OCI-LY7 (cell line): ENCODE measurements at regions not wholly inside any gene's neighbourhood (a gene's known extent, or its start where the extent isn't known, plus 50 kb on each side); places are given as distances from the start of the nearest gene placed in this dataset.

ENCODE experiments used
- BruUV-seq: library from RNA; stranded (reverse); fragments of 400-500 nt; replicated peaks from 2 replicates; lab custom pipeline; 2021; lab: Mats Ljungman, UMichigan
- CTCF ChIA-PET: fragments of 300-600 bp; sonication (Branson Sonifier 250); formaldehyde crosslinking; loops from one replicate; lab custom pipeline; 2022; ENCODE audit warnings: antibody characterized with exemption; ENCODE audit not compliant: unreplicated experiment; lab: Charles Lee
- POLR2A ChIA-PET: fragments of 300-600 bp; sonication (Branson Sonifier 250); formaldehyde crosslinking; loops from one replicate; lab custom pipeline; 2022; ENCODE audit warnings: antibody characterized with exemption; lab: Charles Lee
- DNase-seq: peaks from one replicate; pipeline ENCODE4 v3.0.0-alpha.2; 2015; ENCODE audit warnings: low spot score
- H2AFZ ChIP-seq: fragments of 200-600 bp; sonication (generic), shearing (Covaris generic); 2 replicates; pipeline ENCODE4 v1.6.1; 2014; ENCODE audit warnings: mild to moderate bottlenecking, antibody characterized with exemption, low read length, moderate library complexity
- H3K27ac ChIP-seq: fragments of 200-600 bp; sonication (generic); 2 replicates; pipeline ENCODE4 v1.5.1; 2014; ENCODE audit warnings: mixed run types, low read depth, mild to moderate bottlenecking, moderate library complexity, low read length, inconsistent platforms; ENCODE audit not compliant: poor library complexity, severe bottlenecking
- H3K36me3 ChIP-seq: fragments of 200-600 bp; sonication (generic); 2 replicates; pipeline ENCODE4 v1.6.1; 2014; ENCODE audit warnings: mild to moderate bottlenecking, antibody characterized with exemption, low read length, moderate library complexity, mixed read lengths; ENCODE audit not compliant: insufficient read depth
- H3K4me1 ChIP-seq: fragments of 200-600 bp; sonication (generic); 2 replicates; pipeline ENCODE4 v1.5.1; 2014; ENCODE audit warnings: mild to moderate bottlenecking, low read length; ENCODE audit not compliant: insufficient read depth, poor library complexity, severe bottlenecking
- H3K4me2 ChIP-seq: fragments of 200-600 bp; sonication (generic); 2 replicates; pipeline ENCODE4 v1.6.1; 2014; ENCODE audit warnings: mild to moderate bottlenecking, low read length
- H3K4me3 ChIP-seq: fragments of 200-600 bp; sonication (generic); 2 replicates; pipeline ENCODE4 v1.5.1; 2014; ENCODE audit warnings: mild to moderate bottlenecking, low read depth, low read length; ENCODE audit not compliant: poor library complexity, severe bottlenecking
- H3K79me2 ChIP-seq: fragments of 200-600 bp; sonication (generic); 2 replicates; pipeline ENCODE4 v1.6.1; 2016; ENCODE audit warnings: low read depth, mild to moderate bottlenecking, low read length, moderate library complexity, mixed read lengths; ENCODE audit not compliant: insufficient read depth
- H3K9me2 ChIP-seq: fragments of 200-600 bp; sonication (generic); 2 replicates; pipeline ENCODE4 v1.6.1; 2016; ENCODE audit warnings: mild to moderate bottlenecking, low read length, mixed read lengths; ENCODE audit not compliant: insufficient read depth
- H3K9me3 ChIP-seq: fragments of 200-600 bp; sonication (generic); 2 replicates; pipeline ENCODE4 v1.6.1; 2014; ENCODE audit warnings: mild to moderate bottlenecking, mixed run types, low read length, mixed read lengths
- H4K20me1 ChIP-seq: fragments of 200-600 bp; sonication (generic); 2 replicates; pipeline ENCODE4 v1.6.1; 2014; ENCODE audit warnings: mild to moderate bottlenecking, antibody characterized with exemption, low read length, moderate library complexity, mixed read lengths; ENCODE audit not compliant: insufficient read depth
- EZH2phosphoT487 ChIP-seq: fragments of 200-600 bp; sonication (generic); IDR thresholded peaks from 2 replicates; pipeline ENCODE4 v1.6.1; 2018; ENCODE audit warnings: low read depth, borderline replicate concordance, mild to moderate bottlenecking, mixed run types, antibody characterized with exemption, low read length, moderate library complexity, mixed read lengths
- intact Hi-C: fragments of 100-400 bp; cut with micrococcal nuclease; formaldehyde crosslinking; loops from one replicate; pipeline ENCODE4 v1.10.0; 2022; ENCODE audit not compliant: unreplicated experiment
- TF ChIP-seq, protein P1 (sequence below): fragments of 200-600 bp; sonication (generic); conservative IDR thresholded peaks from 2 replicates; pipeline ENCODE4 v1.5.1; 2014; ENCODE audit warnings: mild to moderate bottlenecking, antibody characterized with exemption, low read length, moderate library complexity, mixed read lengths

- no peaks in the 10 kb centered on the region for H3K9me3 ChIP-seq
- CTCF ChIA-PET, result no interaction called here
These were observed 166.3 kb upstream of the ARGLU1 start for GRCh38 chr13:106734198-106734597.

DNA sequence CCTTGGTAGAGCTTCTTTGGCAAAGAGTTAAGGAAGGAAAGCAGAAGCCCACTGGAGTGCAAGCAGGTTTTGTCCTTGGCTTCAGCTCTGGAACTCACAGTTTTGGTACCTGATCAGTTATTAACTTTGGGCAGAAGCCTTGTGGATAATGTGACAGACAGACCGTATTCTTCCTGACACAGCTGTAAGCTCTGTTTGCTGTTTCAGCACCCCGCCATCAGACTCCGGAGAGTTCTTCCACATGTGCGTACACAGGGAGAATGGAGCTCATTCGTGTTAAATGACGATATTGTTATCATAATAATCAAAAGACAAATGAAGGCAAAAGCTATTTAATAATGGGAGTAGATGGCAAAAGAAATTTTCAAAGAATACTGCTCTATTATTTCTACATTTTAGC lies 155.1 kb upstream of the ARGLU1 start:
- intact Hi-C loops, result no loop called here
- no peaks in the 10 kb centered on the region for H3K9me3 ChIP-seq
- TF ChIP-seq EZH2phosphoT487, result no peak
- TF ChIP-seq, protein P1, sequence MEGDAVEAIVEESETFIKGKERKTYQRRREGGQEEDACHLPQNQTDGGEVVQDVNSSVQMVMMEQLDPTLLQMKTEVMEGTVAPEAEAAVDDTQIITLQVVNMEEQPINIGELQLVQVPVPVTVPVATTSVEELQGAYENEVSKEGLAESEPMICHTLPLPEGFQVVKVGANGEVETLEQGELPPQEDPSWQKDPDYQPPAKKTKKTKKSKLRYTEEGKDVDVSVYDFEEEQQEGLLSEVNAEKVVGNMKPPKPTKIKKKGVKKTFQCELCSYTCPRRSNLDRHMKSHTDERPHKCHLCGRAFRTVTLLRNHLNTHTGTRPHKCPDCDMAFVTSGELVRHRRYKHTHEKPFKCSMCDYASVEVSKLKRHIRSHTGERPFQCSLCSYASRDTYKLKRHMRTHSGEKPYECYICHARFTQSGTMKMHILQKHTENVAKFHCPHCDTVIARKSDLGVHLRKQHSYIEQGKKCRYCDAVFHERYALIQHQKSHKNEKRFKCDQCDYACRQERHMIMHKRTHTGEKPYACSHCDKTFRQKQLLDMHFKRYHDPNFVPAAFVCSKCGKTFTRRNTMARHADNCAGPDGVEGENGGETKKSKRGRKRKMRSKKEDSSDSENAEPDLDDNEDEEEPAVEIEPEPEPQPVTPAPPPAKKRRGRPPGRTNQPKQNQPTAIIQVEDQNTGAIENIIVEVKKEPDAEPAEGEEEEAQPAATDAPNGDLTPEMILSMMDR, result no peak
- no peaks in the 10 kb centered on the region for H3K79me2 ChIP-seq
- H2AFZ ChIP-seq, result no peak overlapping the region
- H3K4me3 ChIP-seq, result no peak overlapping the region
- POLR2A ChIA-PET, result no interaction called here
- no TSS peak for BruUV-seq
- no peaks in the 10 kb centered on the region for H4K20me1 ChIP-seq
- no peaks in the 10 kb centered on the region for H3K36me3 ChIP-seq
- no peaks in the 10 kb centered on the region for H3K9me2 ChIP-seq
- H3K4me2 ChIP-seq, result no peak overlapping the region
- no peak overlapping the region for H3K27ac ChIP-seq
- CTCF ChIA-PET, result no interaction called here
- no peaks in the 10 kb centered on the region for H3K4me1 ChIP-seq
- no peak for DNase-seq

More at GRCh38 chr13:106734198-106734597, 166.3 kb upstream of the ARGLU1 start:
- Histone ChIP-seq H3K9me2 (no peaks in the 10 kb centered on the region), H2AFZ (no peak overlapping the region), H3K36me3 (no peaks in the 10 kb centered on the region), H4K20me1 (no peaks in the 10 kb centered on the region), H3K79me2 (no peaks in the 10 kb centered on the region), H3K4me1 (no peaks in the 10 kb centered on the region), H3K27ac (no peak overlapping the region), H3K4me2 (no peak overlapping the region), H3K4me3 (no peak overlapping the region)
- POLR2A ChIA-PET, result no interaction called here
- no TSS peak for BruUV-seq
- no peak for TF ChIP-seq EZH2phosphoT487
- TF ChIP-seq, protein P1, result no peak
- DNase-seq, result no peak
- intact Hi-C loops, result no loop called here

- no peaks in the 10 kb centered on the region for H3K36me3 ChIP-seq
- POLR2A ChIA-PET, result no interaction called here
- intact Hi-C loops, result no loop called here
These were observed 154.7 kb upstream of the ARGLU1 start for GRCh38 chr13:106722620-106723019.

More at GRCh38 chr13:106722620-106723019, 154.7 kb upstream of the ARGLU1 start:
- no peak for DNase-seq
- CTCF ChIA-PET, result no interaction called here
- no TSS peak for BruUV-seq
- H3K79me2 ChIP-seq, result no peaks in the 10 kb centered on the region
- no peak overlapping the region for H2AFZ ChIP-seq
- no peak overlapping the region for H3K4me2 ChIP-seq
- no peaks in the 10 kb centered on the region for H3K9me3 ChIP-seq
- H3K27ac ChIP-seq, result no peak overlapping the region
- H3K9me2 ChIP-seq, result no peaks in the 10 kb centered on the region
- no peak overlapping the region for H3K4me3 ChIP-seq
- no peaks in the 10 kb centered on the region for H3K4me1 ChIP-seq
- H4K20me1 ChIP-seq, result no peaks in the 10 kb centered on the region
- TF ChIP-seq, protein P1, result no peak
- no peak for TF ChIP-seq EZH2phosphoT487
